Astrocyte of the spinal cord (primary cell): ENCODE measurements at regions not wholly inside any gene's neighbourhood (a gene's known extent, or its start where the extent isn't known, plus 50 kb on each side); places are given as distances from the start of the nearest gene placed in this dataset.

ENCODE experiments used
- DNase-seq: peaks from one replicate; pipeline ENCODE4 v3.0.0; 2011; ENCODE audit warnings: low read depth, low spot score
- H3K4me3 ChIP-seq: 2 replicates; pipeline ENCODE4 v1.5.1; 2011; ENCODE audit warnings: low read depth, mild to moderate bottlenecking, low read length, moderate library complexity
- CTCF ChIP-seq: IDR thresholded peaks from 2 replicates; pipeline ENCODE4 v1.5.1; 2012; ENCODE audit warnings: low read depth, mild to moderate bottlenecking, low read length, inconsistent platforms
- in situ Hi-C: cut with HindIII; loops from 2 replicates; pipeline ENCODE4 v1.10.0; 2017; ENCODE audit warnings: low sequenced_read_pairs

GRCh38 chr2:19670303-19670702 is 231.5 kb downstream of the TTC32 start:
- no peak overlapping the region for H3K4me3 ChIP-seq
- in situ Hi-C loops, result no loop called here
- DNase-seq, result no peak
- no peak for TF ChIP-seq CTCF

GRCh38 chr2:19669559-19669958 is 232.2 kb downstream of the TTC32 start:
- in situ Hi-C loops, result no loop called here
- DNase-seq, result no peak
- TF ChIP-seq CTCF, result no peak
- no peak overlapping the region for H3K4me3 ChIP-seq

GRCh38 chr2:19669126-19669525 is 232.7 kb downstream of the TTC32 start:
- no peak overlapping the region for H3K4me3 ChIP-seq
- in situ Hi-C loops, result no loop called here
- TF ChIP-seq CTCF, result no peak
- no peak for DNase-seq

- in situ Hi-C loops, result no loop called here
- DNase-seq, result no peak
- no peak overlapping the region for H3K4me3 ChIP-seq
- TF ChIP-seq CTCF, result no peak
Observed at GRCh38 chr2:19667536-19667949, 234.2 kb downstream of the TTC32 start.

GRCh38 chr2:19667085-19667484 is 234.7 kb downstream of the TTC32 start:
- DNase-seq, result peak; percentile 66
- peak; percentile 43 for TF ChIP-seq CTCF
- in situ Hi-C loops, result no loop called here
- H3K4me3 ChIP-seq, result no peak overlapping the region

- TF ChIP-seq CTCF, result no peak
- no peak overlapping the region for H3K4me3 ChIP-seq
- peak; percentile 58 for DNase-seq
- in situ Hi-C loops, result no loop called here
Observed at GRCh38 chr2:19664646-19665045, 237.1 kb downstream of the TTC32 start.

- no peak for TF ChIP-seq CTCF
- no peak overlapping the region for H3K4me3 ChIP-seq
- in situ Hi-C loops, result no loop called here
- no peak for DNase-seq
Observed at GRCh38 chr2:19659024-19659792, 242.6 kb downstream of the TTC32 start.
